Activated CD8-positive, alpha-beta T cell treated with anti-CD3 and anti-CD28 coated beads for 36 hours (primary cell): ENCODE measurements at regions not wholly inside any gene's neighbourhood (a gene's known extent, or its start where the extent isn't known, plus 50 kb on each side); places are given as distances from the start of the nearest gene placed in this dataset.
"Not testable (repeated sequence)": the region's sequence is repeated elsewhere in the genome, so short reads cannot be mapped to it uniquely, and the experiment has no call there.

Experiments
- ATAC-seq: fragments of 200-7000 bp; cut with Tn5 transposase; one replicate; pipeline ENCODE4 v1.10.0; 2021; ENCODE audit warnings: mild to moderate bottlenecking, moderate library complexity
- CTCF ChIA-PET: fragments of 350-600 bp; sonication (Branson Sonifier 250); formaldehyde crosslinking; loops from one replicate; lab custom pipeline; 2021; ENCODE audit warnings: antibody characterized with exemption; lab: Charles Lee
- POLR2A ChIA-PET: fragments of 350-600 bp; sonication (Branson Sonifier 250); formaldehyde crosslinking; loops from one replicate; lab custom pipeline; 2021; ENCODE audit warnings: antibody characterized with exemption; lab: Charles Lee
- DNase-seq: peaks from one replicate; pipeline ENCODE4 v3.0.0-alpha.2; 2020
- H3K27ac Mint-ChIP-seq: one replicate; pipeline ENCODE4 v1.8.0; 2021; ENCODE audit warnings: mild to moderate bottlenecking, mixed read lengths
- H3K27me3 Mint-ChIP-seq: one replicate; pipeline ENCODE4 v1.8.0; 2021; ENCODE audit warnings: mixed read lengths
- H3K36me3 Mint-ChIP-seq: one replicate; pipeline ENCODE4 v1.8.0; 2021; ENCODE audit warnings: low read depth, mixed read lengths
- H3K4me1 Mint-ChIP-seq: one replicate; pipeline ENCODE4 v1.8.0; 2021; ENCODE audit warnings: low read depth, mixed read lengths
- H3K4me3 Mint-ChIP-seq: one replicate; pipeline ENCODE4 v1.8.0; 2021; ENCODE audit warnings: mild to moderate bottlenecking, moderate library complexity, mixed read lengths
- H3K9me3 Mint-ChIP-seq: one replicate; pipeline ENCODE4 v1.8.0; 2021; ENCODE audit warnings: mixed read lengths
- CTCF ChIP-seq: fragments of 200-600 bp; IDR thresholded peaks from one replicate; pipeline ENCODE4 v1.8.0; 2022; ENCODE audit warnings: antibody characterized with exemption, mild to moderate bottlenecking
- intact Hi-C: fragments of 100-400 bp; cut with micrococcal nuclease; formaldehyde crosslinking; loops from one replicate; pipeline ENCODE4 v1.10.0; 2022

- TF ChIP-seq CTCF, result no peak
- DNase-seq, result no peak
- no peaks in the 10 kb centered on the region for H3K36me3 Mint-ChIP-seq
- ChIA-PET POLR2A (no interaction called here), CTCF (no interaction called here)
- no peaks in the 10 kb centered on the region for H3K9me3 Mint-ChIP-seq
- intact Hi-C loops, result no loop called here
- no peak overlapping the region for H3K27ac Mint-ChIP-seq
- H3K4me1 Mint-ChIP-seq, result no peaks in the 10 kb centered on the region
- no peak overlapping the region for H3K4me3 Mint-ChIP-seq
- H3K27me3 Mint-ChIP-seq, result no peaks in the 10 kb centered on the region
- no peak for ATAC-seq
Observed at GRCh38 chr13:65932587-65933239, 1297.4 kb downstream of the PCDH9 start.

- no peak for TF ChIP-seq CTCF
- H3K4me1 Mint-ChIP-seq, result no peaks in the 10 kb centered on the region
- no peaks in the 10 kb centered on the region for H3K27me3 Mint-ChIP-seq
- ChIA-PET CTCF (no interaction called here), POLR2A (no interaction called here)
- no peak overlapping the region for H3K4me3 Mint-ChIP-seq
- no peak overlapping the region for H3K27ac Mint-ChIP-seq
- H3K9me3 Mint-ChIP-seq, result no peaks in the 10 kb centered on the region
- intact Hi-C loops, result no loop called here
- DNase-seq (no peak), ATAC-seq (no peak)
- H3K36me3 Mint-ChIP-seq, result no peaks in the 10 kb centered on the region
Observed at GRCh38 chr13:65932013-65932412, 1298.1 kb downstream of the PCDH9 start.

- Mint-ChIP-seq H3K9me3 (no peaks in the 10 kb centered on the region), H3K4me3 (no peak overlapping the region), H3K36me3 (no peaks in the 10 kb centered on the region), H3K27ac (no peak overlapping the region), H3K4me1 (no peaks in the 10 kb centered on the region), H3K27me3 (no peaks in the 10 kb centered on the region)
- ChIA-PET CTCF (no interaction called here), POLR2A (no interaction called here)
- ATAC-seq (no peak), DNase-seq (no peak)
- intact Hi-C loops, result no loop called here
- TF ChIP-seq CTCF, result no peak
Observed at GRCh38 chr13:65929436-65929835, 1300.7 kb downstream of the PCDH9 start.

GRCh38 chr13:65926750-65927171 is 1303.4 kb downstream of the PCDH9 start:
- ChIA-PET CTCF (no interaction called here), POLR2A (no interaction called here)

GRCh38 chr13:65922846-65923245 is 1307.3 kb downstream of the PCDH9 start:
- H3K36me3 Mint-ChIP-seq, H3K4me3 Mint-ChIP-seq, H3K9me3 Mint-ChIP-seq, H3K4me1 Mint-ChIP-seq, ATAC-seq, CTCF ChIA-PET, H3K27me3 Mint-ChIP-seq, intact Hi-C loops, POLR2A ChIA-PET, H3K27ac Mint-ChIP-seq, DNase-seq: not testable (repeated sequence)

More at GRCh38 chr13:65926750-65927171, 1303.4 kb downstream of the PCDH9 start:
- Mint-ChIP-seq H3K4me3 (no peak overlapping the region), H3K4me1 (no peaks in the 10 kb centered on the region), H3K27me3 (no peaks in the 10 kb centered on the region), H3K36me3 (no peaks in the 10 kb centered on the region), H3K27ac (no peak overlapping the region), H3K9me3 (peaks cover 2% of the 10 kb centered on the region)
- intact Hi-C loops, result no loop called here
- no peak for TF ChIP-seq CTCF
- DNase-seq, result no peak
- no peak for ATAC-seq
